ENCODE measurements at regions not wholly inside any gene's neighbourhood (a gene's known extent, or its start where the extent isn't known, plus 50 kb on each side); places are given as distances from the start of the nearest gene placed in this dataset.

DNA sequence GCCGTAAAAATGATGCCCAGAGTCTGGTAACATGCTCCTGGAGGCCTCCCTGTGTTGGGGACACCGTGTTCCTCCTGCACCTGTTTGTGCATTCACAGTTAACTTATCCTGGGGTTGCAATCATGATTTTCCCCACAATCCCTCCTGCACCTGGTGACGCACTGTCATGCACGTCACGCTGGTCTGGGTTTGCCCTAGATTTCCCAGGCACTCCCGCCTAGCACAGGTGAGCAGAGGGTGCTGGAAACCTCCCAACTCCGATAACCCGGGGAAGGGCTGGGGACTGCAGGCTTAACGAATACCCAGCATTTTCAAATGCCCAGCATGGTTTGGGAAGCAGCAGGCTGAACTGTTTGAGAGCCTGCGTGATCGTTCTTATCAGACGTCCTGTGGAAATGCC, 427.1 kb downstream of the TCERG1L start:
- no peaks in the 10 kb centered on the region for H3K9me3 ChIP-seq
- no peaks in the 10 kb centered on the region for H3K36me3 ChIP-seq
- DNase-seq, result no peak
- H3K4me1 ChIP-seq (ENCODE audit: insufficient read depth), result no peaks in the 10 kb centered on the region
- H3K27ac ChIP-seq, result no peak overlapping the region
- intact Hi-C loops (cut with DNase I), result no loop called here
- no peaks in the 10 kb centered on the region for H3K27me3 ChIP-seq
- no peak for TF ChIP-seq POLR2A (IDR thresholded peaks at IDR 0.05)
- TF ChIP-seq, protein P1, sequence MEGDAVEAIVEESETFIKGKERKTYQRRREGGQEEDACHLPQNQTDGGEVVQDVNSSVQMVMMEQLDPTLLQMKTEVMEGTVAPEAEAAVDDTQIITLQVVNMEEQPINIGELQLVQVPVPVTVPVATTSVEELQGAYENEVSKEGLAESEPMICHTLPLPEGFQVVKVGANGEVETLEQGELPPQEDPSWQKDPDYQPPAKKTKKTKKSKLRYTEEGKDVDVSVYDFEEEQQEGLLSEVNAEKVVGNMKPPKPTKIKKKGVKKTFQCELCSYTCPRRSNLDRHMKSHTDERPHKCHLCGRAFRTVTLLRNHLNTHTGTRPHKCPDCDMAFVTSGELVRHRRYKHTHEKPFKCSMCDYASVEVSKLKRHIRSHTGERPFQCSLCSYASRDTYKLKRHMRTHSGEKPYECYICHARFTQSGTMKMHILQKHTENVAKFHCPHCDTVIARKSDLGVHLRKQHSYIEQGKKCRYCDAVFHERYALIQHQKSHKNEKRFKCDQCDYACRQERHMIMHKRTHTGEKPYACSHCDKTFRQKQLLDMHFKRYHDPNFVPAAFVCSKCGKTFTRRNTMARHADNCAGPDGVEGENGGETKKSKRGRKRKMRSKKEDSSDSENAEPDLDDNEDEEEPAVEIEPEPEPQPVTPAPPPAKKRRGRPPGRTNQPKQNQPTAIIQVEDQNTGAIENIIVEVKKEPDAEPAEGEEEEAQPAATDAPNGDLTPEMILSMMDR (IDR thresholded peaks at IDR 0.05), result no peak
- TF ChIP-seq EP300 (IDR thresholded peaks at IDR 0.05), result no peak
- 48 to 63% (median 54%) methylated on average over 12 of the region's 12 CpGs for WGBS, 3 donors
- H3K4me3 ChIP-seq, result no peak overlapping the region

DNA sequence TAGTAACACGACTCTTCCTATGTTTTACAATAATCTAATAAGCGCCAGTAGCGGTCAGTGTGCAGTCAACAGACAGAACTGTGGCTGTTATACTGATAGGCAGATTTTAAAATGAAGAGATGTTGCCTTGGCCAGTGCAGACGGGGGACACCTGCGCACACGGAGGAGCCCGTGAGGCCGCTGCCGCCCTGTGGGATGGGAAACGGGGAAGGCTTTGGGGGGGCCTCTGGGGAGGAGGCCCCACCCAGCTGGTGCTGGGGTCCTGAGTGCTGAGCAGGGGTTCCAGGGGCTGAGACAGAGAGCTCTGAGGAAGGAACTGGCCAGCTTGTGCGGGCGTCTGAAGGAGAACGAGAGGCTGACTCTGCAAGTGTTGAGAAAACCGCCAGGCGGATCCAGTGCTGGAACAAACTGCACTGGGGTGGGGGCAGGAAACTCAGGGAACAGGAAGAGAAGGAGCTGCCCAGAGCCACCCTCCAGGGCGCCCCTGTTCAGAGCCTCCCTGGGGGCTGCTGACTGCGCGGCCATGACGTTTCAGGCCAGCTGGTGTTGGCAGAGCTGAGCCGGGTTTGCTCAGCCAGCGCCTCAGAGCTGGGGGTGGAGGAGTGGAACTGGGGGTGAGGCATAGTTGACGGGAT, 426.4 kb downstream of the TCERG1L start:
- 6 to 15% (median 10%) methylated on average over 22 of the region's 22 CpGs for WGBS, 3 donors

DNA sequence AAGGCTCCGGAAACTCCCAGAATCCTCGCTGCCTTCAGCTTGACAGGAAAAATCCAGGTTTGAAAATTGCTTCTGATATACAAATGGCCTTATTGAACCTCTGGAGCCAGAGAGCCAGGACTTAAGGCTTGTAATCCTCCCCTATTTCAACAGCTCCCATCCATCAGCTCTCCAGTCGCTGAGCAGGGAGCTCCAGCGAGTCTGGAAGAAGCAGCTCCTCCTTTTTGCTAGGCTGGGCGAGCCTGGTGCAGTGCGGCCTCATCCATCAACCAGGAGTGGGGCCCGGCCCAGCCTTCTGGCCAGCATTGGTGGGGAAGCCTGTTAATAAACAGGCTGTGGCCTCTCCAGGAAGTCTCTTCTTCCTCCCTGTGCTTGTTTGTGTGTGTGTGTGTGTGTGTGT, 424.4 kb downstream of the TCERG1L start:
- intact Hi-C loops (cut with DNase I), result no loop called here
- DNase-seq, result no peak
- WGBS, 3 donors, result 70 to 78% (median 72%) methylated on average over 7 of the region's 7 CpGs
- no peak for TF ChIP-seq EP300 (IDR thresholded peaks at IDR 0.05)
- TF ChIP-seq POLR2A (IDR thresholded peaks at IDR 0.05), result no peak
- TF ChIP-seq, protein P1 (IDR thresholded peaks at IDR 0.05), result no peak
- H3K36me3 ChIP-seq, result no peaks in the 10 kb centered on the region
- no peak overlapping the region for H3K4me3 ChIP-seq
- H3K4me1 ChIP-seq (ENCODE audit: insufficient read depth), result no peaks in the 10 kb centered on the region
- no peaks in the 10 kb centered on the region for H3K27me3 ChIP-seq
- no peaks in the 10 kb centered on the region for H3K9me3 ChIP-seq
- H3K27ac ChIP-seq, result no peak overlapping the region

More for the DNA sequence above, 426.4 kb downstream of the TCERG1L start:
- Histone ChIP-seq H3K27me3 (no peaks in the 10 kb centered on the region), H3K4me1 (ENCODE audit: insufficient read depth) (no peaks in the 10 kb centered on the region), H3K36me3 (no peaks in the 10 kb centered on the region), H3K4me3 (no peak overlapping the region), H3K27ac (no peak overlapping the region), H3K9me3 (no peaks in the 10 kb centered on the region)
- DNase-seq, result peak; percentile 18 to 69 (median 34)
- intact Hi-C loops (cut with DNase I), result no loop called here
- TF ChIP-seq POLR2A (IDR thresholded peaks at IDR 0.05) (no peak), EP300 (IDR thresholded peaks at IDR 0.05) (no peak)
- TF ChIP-seq, protein P1 (IDR thresholded peaks at IDR 0.05), result no peak

DNA sequence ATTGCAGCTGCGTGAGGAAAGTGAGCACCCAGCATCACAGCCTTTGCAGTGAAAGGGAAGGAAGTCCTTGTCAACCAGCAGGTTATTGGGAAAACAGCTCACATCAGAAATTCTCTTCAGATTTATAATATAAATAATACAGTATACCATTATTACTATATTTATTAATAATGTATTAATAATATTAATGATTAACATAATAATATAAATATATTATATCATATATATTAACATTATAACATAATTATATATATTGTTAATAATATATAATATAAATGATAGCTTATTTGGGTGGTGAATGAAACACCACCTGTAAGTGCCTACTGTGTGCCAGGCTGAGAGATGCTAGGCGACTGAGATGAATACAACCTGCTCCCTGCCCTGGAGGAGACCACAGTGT, 423.0 kb downstream of the TCERG1L start:
- TF ChIP-seq POLR2A (IDR thresholded peaks at IDR 0.05), result no peak
- TF ChIP-seq EP300 (IDR thresholded peaks at IDR 0.05), result no peak
- TF ChIP-seq, protein P1 (IDR thresholded peaks at IDR 0.05), result no peak
- no peak overlapping the region for H3K4me3 ChIP-seq
- H3K9me3 ChIP-seq, result no peaks in the 10 kb centered on the region
- intact Hi-C loops (cut with DNase I), result no loop called here
- no peaks in the 10 kb centered on the region for H3K27me3 ChIP-seq
- H3K36me3 ChIP-seq, result no peaks in the 10 kb centered on the region
- WGBS, 3 donors, result 85 to 91% (median 88%) methylated on average over 2 of the region's 2 CpGs
- no peak for DNase-seq
- no peak overlapping the region for H3K27ac ChIP-seq
- no peaks in the 10 kb centered on the region for H3K4me1 ChIP-seq (ENCODE audit: insufficient read depth)

Measured in ovary (tissue), 7 donors.